ENCODE measurements at regions not wholly inside any gene's neighbourhood (a gene's known extent, or its start where the extent isn't known, plus 50 kb on each side); places are given as distances from the start of the nearest gene placed in this dataset.

- TF ChIP-seq EZH2 (IDR thresholded peaks at IDR 0.05; ENCODE audit: borderline replicate concordance, low read depth, low read length, poor library complexity, severe bottlenecking) = no peak
- no peak for TF ChIP-seq CTCF (conservative IDR thresholded peaks at IDR 0.05; ENCODE audit: low read depth, low read length)
Measured at GRCh38 chr13:111492958-111493357, 172.5 kb downstream of the TEX29 start.
